ENCODE measurements at regions not wholly inside any gene's neighbourhood (a gene's known extent, or its start where the extent isn't known, plus 50 kb on each side); places are given as distances from the start of the nearest gene placed in this dataset.
A peak's percentile ranks its signal among the peaks of the same experiment; 100 is the strongest.

DNA sequence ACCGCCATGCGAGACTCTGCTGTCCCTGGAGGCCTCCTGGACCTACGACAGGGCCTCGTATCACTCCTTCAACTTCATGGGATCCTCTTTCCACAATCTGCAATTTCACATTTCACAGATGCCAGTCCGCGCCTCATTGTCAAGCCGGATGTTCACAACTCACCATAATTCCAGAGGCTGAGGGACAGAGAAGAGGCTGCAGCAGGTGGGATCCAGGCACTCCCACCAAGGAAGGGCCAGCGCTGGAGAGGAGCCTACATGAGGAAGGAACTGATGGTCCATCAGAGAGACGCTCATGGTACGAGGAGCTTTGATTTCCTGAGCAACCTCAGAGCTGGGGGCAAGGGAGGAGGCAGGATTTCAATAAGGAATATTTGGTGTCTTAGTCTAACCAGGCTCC lies 495.0 kb downstream of the BRD1 start:
- DNase-seq, result no peak

DNA sequence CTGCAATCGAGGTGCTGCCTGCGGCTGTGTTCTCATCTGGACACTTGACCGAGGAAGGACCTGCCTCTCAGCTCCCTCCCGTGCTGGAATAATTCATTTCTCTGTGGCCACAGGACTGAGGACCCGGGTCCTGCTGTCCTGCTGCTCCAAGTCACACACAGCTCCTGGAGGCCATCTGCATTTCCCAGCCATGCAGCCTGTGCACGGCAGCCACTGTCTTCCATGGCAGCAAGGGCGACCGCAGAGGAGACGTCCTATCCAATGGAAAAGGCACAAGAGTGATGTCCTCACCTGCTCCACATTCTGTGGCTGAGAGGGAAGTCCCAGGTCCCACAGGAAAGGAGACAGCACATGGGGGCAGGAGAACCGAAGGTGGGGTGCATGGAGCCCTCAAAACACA lies 495.8 kb downstream of the BRD1 start:
- DNase-seq, result no peak

- DNase-seq, result no peak
Observed at GRCh38 chr22:49331223-49331815, 496.4 kb downstream of the BRD1 start.

- DNase-seq, result no peak
Observed at GRCh38 chr22:49330421-49331222, 497.1 kb downstream of the BRD1 start.

DNA sequence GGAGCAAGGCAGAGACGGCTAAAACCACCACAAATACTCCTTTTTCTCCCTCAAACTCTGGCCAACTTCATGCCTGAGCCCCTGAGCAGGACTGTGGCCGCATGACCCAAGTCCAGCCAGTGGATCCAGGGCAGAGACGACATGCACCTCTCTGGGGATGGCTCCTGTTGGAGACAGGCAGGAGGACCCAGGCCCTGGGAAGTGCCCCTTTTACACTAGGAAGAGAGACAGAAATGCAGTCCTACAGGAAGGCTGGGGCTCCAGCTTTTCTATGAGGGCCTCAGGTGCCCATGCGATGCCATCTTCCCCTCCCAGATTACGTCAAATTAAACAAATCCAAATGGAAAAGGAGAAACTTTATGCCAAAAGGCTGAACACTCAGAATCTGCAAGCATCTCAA lies 498.0 kb downstream of the BRD1 start:
- no peak for DNase-seq

DNA sequence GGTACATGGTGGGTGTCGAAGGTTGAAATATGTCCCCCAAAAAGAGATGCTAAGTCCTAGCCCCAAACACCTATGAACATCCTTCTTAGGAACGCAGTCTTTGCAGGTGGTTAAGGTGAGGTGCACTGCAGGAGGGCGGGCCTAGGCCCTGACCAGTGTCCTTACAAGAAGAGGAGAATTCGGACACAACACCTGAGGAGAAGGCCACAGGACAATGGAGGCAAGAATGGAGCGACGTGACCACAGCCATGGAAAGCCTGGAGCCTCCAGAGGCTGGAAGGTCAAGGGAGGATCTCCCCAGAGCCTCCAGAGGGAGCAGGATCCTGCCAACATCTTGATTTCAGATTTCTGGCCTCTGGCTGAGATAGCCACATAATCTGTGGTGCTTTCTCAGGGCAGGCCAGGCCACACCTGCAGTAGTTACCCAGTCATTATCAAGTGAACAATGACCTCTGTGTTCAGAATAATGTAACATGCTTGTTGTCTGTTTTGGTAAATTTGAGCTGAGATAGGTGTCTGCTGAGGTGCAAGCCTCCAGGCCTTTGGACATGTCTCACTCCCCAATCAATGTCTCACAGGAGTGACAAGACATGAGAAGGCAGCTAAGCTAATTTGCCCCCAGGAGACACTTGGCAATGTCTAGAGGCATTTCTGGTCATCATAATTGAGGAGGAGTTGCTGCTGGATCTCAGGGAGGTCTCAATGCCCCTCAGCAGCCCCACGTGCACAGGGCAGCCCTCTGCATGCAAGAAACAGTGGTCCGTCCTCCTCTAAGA lies 498.9 kb downstream of the BRD1 start:
- no peak for DNase-seq

- no peak for DNase-seq
Observed at GRCh38 chr22:49328118-49328475, 499.6 kb downstream of the BRD1 start.

DNA sequence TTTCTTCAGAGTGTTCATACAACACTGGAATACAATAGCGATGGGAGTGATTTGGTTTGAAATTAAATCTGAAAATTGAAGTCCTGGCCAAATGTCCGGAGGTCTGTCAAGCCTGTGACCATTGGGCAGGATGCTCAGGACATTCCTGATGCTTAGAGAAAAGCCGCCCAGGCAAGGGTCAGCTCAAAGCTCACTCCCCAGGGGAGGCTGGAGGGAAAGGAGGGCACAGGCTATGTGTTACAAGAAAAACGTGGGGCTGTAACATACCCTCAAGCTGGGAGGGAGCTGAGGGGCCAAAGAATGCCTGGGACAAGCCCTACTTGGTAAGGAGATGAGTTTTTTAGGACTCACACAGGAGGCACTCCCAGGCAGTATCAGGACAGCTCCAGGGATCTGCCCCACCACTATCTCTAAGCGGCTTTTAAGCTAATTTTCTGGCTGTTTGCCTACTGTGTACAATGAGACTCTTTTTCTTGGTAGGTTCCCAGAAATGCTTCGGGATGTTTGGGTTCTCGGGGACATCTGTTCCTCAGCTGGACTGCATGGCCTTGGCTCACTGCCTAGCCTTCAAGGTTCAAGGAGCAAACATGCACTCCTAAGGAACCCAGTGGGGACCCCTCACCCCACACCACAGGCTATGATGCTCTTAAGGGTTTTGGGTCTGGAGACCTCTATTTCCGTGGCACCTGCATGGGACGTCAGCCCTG lies 500.1 kb downstream of the BRD1 start:
- no peak for DNase-seq

DNA sequence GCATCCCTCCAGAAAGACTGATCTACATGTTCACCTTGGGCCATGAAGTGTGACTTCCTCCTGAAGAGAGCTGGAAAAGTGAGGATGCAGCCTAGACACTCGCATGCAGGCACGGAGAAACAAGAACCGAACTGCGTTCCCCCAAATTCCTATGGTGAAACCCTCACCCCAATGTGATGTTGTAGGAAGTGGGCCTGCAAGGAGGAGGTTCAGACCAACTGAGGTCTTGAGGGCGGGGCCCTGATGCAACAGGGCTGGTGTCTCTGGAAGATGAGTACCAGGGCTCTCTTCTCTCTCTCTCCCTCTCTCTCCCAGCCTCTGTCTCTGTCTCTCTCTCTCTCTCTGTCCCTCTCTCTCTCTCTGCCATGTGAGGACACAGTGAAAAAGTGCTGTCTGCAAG lies 501.1 kb downstream of the BRD1 start:
- no peak for DNase-seq

GRCh38 chr22:49325531-49326395 lies 501.9 kb downstream of the BRD1 start:
- no peak for DNase-seq

- DNase-seq, result no peak
Observed at GRCh38 chr22:49324527-49325491, 502.9 kb downstream of the BRD1 start.

GRCh38 chr22:49323751-49324415 lies 503.8 kb downstream of the BRD1 start:
- DNase-seq, result no peak

DNA sequence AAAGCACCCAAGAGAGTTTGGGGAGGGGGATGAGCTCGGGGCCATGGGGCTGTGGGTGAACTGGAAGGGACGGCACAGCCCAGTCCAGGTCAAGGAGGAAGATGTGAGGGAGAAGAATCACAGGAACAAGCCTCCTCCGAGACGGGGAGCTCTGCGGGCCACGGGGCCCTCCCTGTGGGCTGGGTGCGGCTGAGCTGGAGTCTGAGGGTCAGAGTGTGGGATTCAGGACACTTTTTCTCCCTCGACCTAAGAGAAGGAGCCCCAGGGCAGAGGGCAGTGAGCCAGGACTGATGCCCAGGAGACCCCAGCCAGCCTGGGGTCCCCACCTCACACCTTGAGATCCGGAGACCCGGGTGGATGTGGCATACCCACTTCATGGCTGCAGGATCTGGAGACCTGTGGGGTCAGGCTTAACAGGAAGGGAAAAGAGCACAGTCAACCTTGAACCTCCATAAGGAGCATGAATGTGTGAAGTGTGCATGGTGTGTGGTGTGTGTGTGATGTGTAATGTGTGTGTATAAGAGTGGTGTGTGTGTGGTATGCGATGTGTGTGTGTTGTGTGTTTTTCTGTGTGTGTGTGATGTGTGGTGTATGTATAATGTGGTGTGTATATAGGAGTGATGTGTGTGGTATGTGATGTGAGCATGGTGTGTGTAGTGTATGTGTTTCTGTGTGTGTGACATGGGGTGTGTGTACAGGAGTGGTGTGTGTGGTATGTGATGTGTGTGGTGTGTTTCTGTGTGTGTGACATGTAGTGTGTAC lies 504.6 kb downstream of the BRD1 start:
- DNase-seq, result no peak

GRCh38 chr22:49322231-49322630 lies 505.4 kb downstream of the BRD1 start:
- DNase-seq, result no peak

DNA sequence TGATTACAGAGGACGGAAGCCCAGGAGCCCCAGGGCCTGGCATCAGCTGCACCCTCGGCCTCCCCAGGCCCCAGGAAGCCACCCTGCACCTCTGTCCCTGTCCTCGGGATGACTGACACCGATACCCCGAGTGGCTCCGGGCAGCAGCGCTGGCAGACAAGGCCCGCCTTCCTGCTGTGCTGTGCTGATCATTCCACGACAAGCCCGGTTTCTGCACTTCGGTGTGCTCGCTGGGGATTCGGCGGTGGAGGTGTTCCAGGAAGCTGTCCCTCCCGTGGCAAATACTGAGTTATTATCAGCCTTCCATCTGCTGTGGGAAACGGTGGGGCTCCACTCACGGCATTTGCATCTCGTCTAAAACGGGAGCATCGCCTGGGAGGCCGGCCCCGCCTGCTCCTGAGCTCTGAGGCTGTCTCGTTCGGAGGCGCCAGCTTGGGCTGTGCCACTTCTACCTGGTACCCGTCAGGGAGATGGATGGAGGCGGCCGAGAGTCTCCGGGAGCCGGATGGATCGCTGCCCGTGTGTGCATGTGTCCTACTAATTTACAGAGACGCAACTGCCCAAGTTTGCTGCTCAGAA lies 506.1 kb downstream of the BRD1 start:
- DNase-seq, result peak in 1 of 56 donors; percentile 20

GRCh38 chr22:49320714-49321476 lies 506.8 kb downstream of the BRD1 start:
- no peak for DNase-seq

DNA sequence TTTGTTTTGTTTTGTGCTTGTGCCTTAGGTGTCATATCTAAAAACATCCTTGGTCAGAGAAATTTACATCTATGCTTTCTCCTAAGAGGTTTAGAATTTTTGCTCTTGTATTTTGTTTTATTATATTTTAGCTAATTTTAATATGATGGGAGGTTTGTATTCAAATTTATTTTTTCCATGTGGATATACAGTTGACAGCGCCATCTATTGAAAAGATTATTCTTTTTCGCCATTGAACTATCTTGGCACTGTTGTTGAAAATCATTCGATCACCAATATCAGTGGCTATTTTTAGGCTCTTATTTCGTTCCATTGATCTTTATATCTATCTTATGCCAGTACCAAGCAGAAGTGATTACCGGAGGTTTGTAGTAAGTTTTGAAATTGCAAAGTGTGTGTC lies 510.3 kb downstream of the BRD1 start:
- DNase-seq, result no peak

Data from amygdala (tissue), 56 donors.